GM23248 (cell line): ENCODE measurements at regions not wholly inside any gene's neighbourhood (a gene's known extent, or its start where the extent isn't known, plus 50 kb on each side); places are given as distances from the start of the nearest gene placed in this dataset.

Experiments used
- DNase-seq: peaks from one replicate; pipeline ENCODE4 v3.0.0-alpha.2; 2015
- H2AFZ ChIP-seq: fragments of 200-600 bp; sonication (generic); 2 replicates; pipeline ENCODE4 v1.6.1; 2016; ENCODE audit warnings: antibody characterized with exemption
- H3F3A ChIP-seq: fragments of 200-600 bp; sonication (generic); 2 replicates; pipeline ENCODE4 v1.6.1; 2016; ENCODE audit warnings: mild to moderate bottlenecking, antibody characterized with exemption, mixed run types; ENCODE audit not compliant: insufficient read depth
- H3K27ac ChIP-seq: fragments of 200-600 bp; sonication (generic); 2 replicates; pipeline ENCODE4 v1.5.1; 2016; ENCODE audit warnings: mild to moderate bottlenecking
- H3K27me3 ChIP-seq: fragments of 200-600 bp; sonication (generic); replicated peaks from 2 replicates; pipeline ENCODE4 v1.6.1; 2016; ENCODE audit warnings: mild to moderate bottlenecking; ENCODE audit not compliant: insufficient read depth
- H3K36me3 ChIP-seq: fragments of 200-600 bp; sonication (generic); 2 replicates; pipeline ENCODE4 v1.6.1; 2016; ENCODE audit warnings: low read depth, mild to moderate bottlenecking
- H3K4me1 ChIP-seq: fragments of 200-600 bp; sonication (generic); 2 replicates; pipeline ENCODE4 v1.6.1; 2016; ENCODE audit warnings: mild to moderate bottlenecking; ENCODE audit not compliant: insufficient read depth
- H3K4me2 ChIP-seq: fragments of 200-600 bp; sonication (generic); one replicate; pipeline ENCODE4 v1.6.1; 2016; ENCODE audit warnings: mild to moderate bottlenecking; ENCODE audit not compliant: unreplicated experiment
- H3K4me3 ChIP-seq: fragments of 200-600 bp; sonication (generic); 2 replicates; pipeline ENCODE4 v1.5.1; 2016; ENCODE audit warnings: mild to moderate bottlenecking
- H3K79me2 ChIP-seq: fragments of 200-600 bp; sonication (generic); 2 replicates; pipeline ENCODE4 v1.6.1; 2016; ENCODE audit warnings: mild to moderate bottlenecking; ENCODE audit not compliant: insufficient read depth
- H3K9ac ChIP-seq: fragments of 200-600 bp; sonication (generic); 2 replicates; pipeline ENCODE4 v1.6.1; 2016; ENCODE audit warnings: mild to moderate bottlenecking
- H3K9me2 ChIP-seq: fragments of 200-600 bp; sonication (generic); 2 replicates; pipeline ENCODE4 v1.6.1; 2016; ENCODE audit warnings: mixed run types, mild to moderate bottlenecking, moderate library complexity; ENCODE audit not compliant: insufficient read depth
- H3K9me3 ChIP-seq: fragments of 200-600 bp; sonication (generic); one replicate; pipeline ENCODE4 v1.6.1; 2017; ENCODE audit warnings: low read depth
- H4K20me1 ChIP-seq: fragments of 200-600 bp; sonication (generic); 2 replicates; pipeline ENCODE4 v1.6.0; 2016; ENCODE audit not compliant: insufficient read depth
- EZH2 ChIP-seq: fragments of 200-600 bp; sonication (generic); IDR thresholded peaks from 2 replicates; pipeline ENCODE4 v1.6.1; 2018; ENCODE audit warnings: antibody characterized with exemption, mild to moderate bottlenecking; ENCODE audit not compliant: insufficient read depth, poor library complexity, severe bottlenecking
- EZH2phosphoT487 ChIP-seq: fragments of 200-600 bp; sonication (generic); IDR thresholded peaks from 2 replicates; pipeline ENCODE4 v1.6.1; 2018; ENCODE audit warnings: antibody characterized with exemption, moderate library complexity, mild to moderate bottlenecking, low read depth; ENCODE audit not compliant: insufficient read depth
- WGBS, 2 experiments: methylation state at CpG; one replicate each; pipeline ENCODE4 v1.1.6; 2015 to 2017; ENCODE audit warnings: low lambda C conversion rate in 2 of 2, low coverage in 1 of 2; ENCODE audit errors: missing lambda C conversion rate in 2 of 2; 5-methylcytosine and 5-hydroxymethylcytosine counted together
- in situ Hi-C: fragments of 300-500 bp; cut with MboI; formaldehyde crosslinking; loops from 2 replicates; pipeline ENCODE4 v1.15.0; 2020

DNA sequence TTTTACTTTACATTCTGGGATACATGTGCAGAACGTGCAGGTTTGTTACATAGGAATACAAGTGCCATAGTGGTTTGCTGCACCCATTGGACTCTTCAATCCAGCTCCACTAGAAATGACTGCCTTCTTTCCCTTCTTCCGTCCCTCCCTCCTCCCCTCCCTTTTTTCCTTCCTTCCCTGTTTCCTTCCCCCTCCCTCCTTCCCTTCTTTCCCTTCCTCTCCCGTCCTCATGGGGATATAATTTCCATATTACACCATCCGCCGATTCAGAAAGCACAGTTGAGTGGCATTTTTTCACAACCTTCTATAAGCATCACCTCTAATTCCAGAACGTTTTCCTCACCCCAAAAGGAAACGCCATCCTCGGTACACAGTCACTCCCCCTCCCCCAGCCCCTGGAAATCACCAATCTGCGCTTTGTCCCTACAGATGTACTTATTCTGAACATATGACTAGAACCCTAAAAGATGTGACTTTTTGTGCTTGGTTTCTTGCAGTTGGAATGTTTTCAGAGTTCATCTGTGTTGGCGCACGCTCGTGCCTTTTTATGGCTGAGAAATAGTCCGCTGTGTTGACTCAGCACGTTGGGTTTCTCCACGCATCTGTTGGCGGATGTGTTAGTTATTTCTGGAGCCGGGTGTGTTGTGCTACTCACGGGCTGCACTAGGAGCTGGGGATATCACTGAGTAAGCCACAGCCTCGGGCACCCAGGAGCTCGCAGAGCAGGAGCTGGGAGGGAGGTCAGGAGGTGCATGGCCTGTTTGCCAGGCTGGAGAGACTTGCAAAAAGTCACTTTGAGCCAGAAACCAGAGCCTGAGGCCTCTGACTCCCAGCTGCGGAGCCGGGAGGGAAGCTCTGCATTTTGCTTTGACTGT, 336.4 kb downstream of the SEC14L1 start:
- peaks cover 90% of the 10 kb centered on the region for H3K79me2 ChIP-seq
- peak overlapping the region; percentile 41; the same call in 1 of the 2 replicates for H3K4me3 ChIP-seq
- no peak overlapping the region for H2AFZ ChIP-seq
- peak; percentile 99 for DNase-seq
- peaks cover 61% of the 10 kb centered on the region for H3K4me1 ChIP-seq
- peak overlapping the region; percentile 75 for H3K9ac ChIP-seq
- TF ChIP-seq EZH2phosphoT487 (0 out of 2 replicates have a peak, but pooled peaks have one; percentile 30), EZH2 (no peak)
- no peaks in the 10 kb centered on the region for H3K9me3 ChIP-seq
- peaks cover 46% of the 10 kb centered on the region for H4K20me1 ChIP-seq
- no peaks in the 10 kb centered on the region for H3K9me2 ChIP-seq
- H3K27ac ChIP-seq = peak overlapping the region; percentile 89
- in situ Hi-C loops = no loop called here
- H3K27me3 ChIP-seq = no peaks in the 10 kb centered on the region
- WGBS, 2 experiments = 2% methylated on average over 21 to 22 of the region's 22 CpGs
- no peaks in the 10 kb centered on the region for H3K36me3 ChIP-seq
- H3F3A ChIP-seq = peaks cover 69% of the 10 kb centered on the region
- H3K4me2 ChIP-seq = peak overlapping the region; percentile 73

DNA sequence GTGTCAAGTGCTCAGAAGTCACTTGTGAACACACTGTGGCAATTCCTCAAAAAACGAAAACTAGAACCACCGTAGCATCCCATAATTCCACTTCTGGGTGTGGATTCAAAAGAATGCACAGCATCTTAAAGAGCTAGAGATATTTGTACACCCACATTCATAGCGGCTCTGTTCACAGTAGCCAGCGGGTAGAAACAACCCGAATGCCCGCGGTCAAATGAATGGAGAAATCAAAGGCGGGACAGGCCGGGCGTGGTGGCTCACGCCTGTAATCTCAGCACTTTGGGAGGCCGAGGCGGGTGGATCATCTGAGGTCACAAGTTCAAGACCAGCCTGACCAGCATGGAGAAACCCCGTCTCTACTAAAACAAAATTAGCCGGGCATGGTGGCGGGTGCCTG, 337.5 kb downstream of the SEC14L1 start:
- peaks cover 58% of the 10 kb centered on the region for H3F3A ChIP-seq
- H3K4me3 ChIP-seq = peak overlapping the region; percentile 41; the same call in 1 of the 2 replicates
- no peak for TF ChIP-seq EZH2phosphoT487
- TF ChIP-seq EZH2 = no peak
- H2AFZ ChIP-seq = no peak overlapping the region
- H3K9me2 ChIP-seq = no peaks in the 10 kb centered on the region
- DNase-seq = no peak
- H3K4me1 ChIP-seq = peaks cover 50% of the 10 kb centered on the region
- 89 to 90% methylated on average over 16 of the region's 16 CpGs for WGBS, 2 experiments
- peaks cover 38% of the 10 kb centered on the region for H4K20me1 ChIP-seq
- peak overlapping the region; percentile 75 for H3K9ac ChIP-seq
- peaks cover 90% of the 10 kb centered on the region for H3K79me2 ChIP-seq
- H3K9me3 ChIP-seq = no peaks in the 10 kb centered on the region
- no peaks in the 10 kb centered on the region for H3K27me3 ChIP-seq
- in situ Hi-C loops = no loop called here
- H3K27ac ChIP-seq = peak overlapping the region; percentile 89
- H3K36me3 ChIP-seq = no peaks in the 10 kb centered on the region
- H3K4me2 ChIP-seq = peak overlapping the region; percentile 60

DNA sequence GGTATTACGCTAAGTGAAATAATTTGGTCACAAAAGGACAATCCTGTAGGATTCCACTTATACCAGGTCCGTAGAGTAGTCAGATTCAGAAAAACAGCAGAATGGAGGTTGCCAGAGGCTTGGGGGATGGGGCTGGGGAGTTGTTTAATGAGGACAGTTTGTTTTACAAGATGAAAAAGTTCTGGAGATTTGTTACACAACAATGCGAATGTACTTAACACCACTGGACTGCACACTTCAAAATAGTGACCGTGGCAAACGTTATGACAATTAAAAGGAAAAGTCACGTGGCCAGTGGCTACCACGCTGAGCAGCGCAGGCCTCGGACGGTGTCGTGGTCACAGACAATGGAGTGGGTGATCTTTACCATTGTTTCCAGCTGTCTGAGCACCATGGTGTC, 338.1 kb downstream of the SEC14L1 start:
- peaks cover 90% of the 10 kb centered on the region for H3K79me2 ChIP-seq
- no peaks in the 10 kb centered on the region for H3K9me2 ChIP-seq
- peaks cover 44% of the 10 kb centered on the region for H3K4me1 ChIP-seq
- peaks cover 52% of the 10 kb centered on the region for H3F3A ChIP-seq
- no peak for DNase-seq
- no peak overlapping the region for H3K4me2 ChIP-seq
- H3K4me3 ChIP-seq = no peak overlapping the region
- H3K36me3 ChIP-seq = no peaks in the 10 kb centered on the region
- 52 to 54% methylated on average over 11 of the region's 11 CpGs for WGBS, 2 experiments
- peaks cover 35% of the 10 kb centered on the region for H4K20me1 ChIP-seq
- no peaks in the 10 kb centered on the region for H3K27me3 ChIP-seq
- H2AFZ ChIP-seq = no peak overlapping the region
- peak overlapping the region; percentile 89; the same call in 1 of the 2 replicates for H3K27ac ChIP-seq
- in situ Hi-C loops = no loop called here
- no peaks in the 10 kb centered on the region for H3K9me3 ChIP-seq
- no peak for TF ChIP-seq EZH2
- no peak for TF ChIP-seq EZH2phosphoT487
- H3K9ac ChIP-seq = no peak overlapping the region

DNA sequence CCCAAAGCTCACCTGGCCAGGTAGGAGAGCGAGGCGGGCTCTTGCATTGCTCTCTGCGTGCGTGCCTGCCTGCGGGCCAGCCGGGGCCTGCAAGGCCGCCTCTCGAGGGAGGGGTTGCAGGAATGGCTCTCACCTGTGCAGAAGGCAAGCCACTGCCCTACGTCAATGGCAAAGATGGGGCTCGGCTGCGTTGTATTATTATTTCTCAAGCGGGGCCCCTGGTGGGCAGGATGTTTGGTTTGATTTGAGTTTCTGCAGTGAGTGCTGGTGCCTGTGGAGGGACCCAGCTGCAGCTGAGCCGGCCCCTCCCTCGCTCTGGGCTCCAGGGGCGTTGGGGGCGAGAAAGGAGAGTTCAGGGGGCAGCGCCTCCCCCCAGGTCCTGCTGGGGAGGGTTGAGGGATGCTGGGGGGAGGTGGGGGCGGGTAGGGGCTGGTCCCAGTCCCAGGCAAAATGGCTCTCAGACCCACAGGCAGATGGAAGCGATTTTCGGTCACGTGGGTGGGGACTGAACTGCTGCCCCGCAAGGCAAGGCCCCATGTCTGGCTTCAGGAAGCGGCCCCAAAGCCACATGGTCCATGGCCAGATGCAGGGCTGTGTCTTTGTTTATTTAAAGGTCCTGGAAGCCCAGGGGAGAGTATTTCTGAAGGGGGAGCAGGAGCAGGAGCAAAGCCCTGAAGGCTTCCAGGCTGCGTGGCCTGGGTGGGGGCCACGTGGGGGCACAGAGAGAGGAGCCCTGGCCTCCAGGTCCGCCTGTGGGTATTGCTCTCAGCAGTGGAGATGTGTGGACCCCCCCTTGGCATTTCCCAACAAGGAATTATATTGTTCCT, 338.8 kb downstream of the SEC14L1 start:
- peaks cover 90% of the 10 kb centered on the region for H3K79me2 ChIP-seq
- H3K4me1 ChIP-seq = peaks cover 37% of the 10 kb centered on the region
- in situ Hi-C loops = no loop called here
- H3K9me3 ChIP-seq = no peaks in the 10 kb centered on the region
- 59 to 63% methylated on average over 23 to 26 of the region's 26 CpGs for WGBS, 2 experiments
- H3K9ac ChIP-seq = no peak overlapping the region
- H3F3A ChIP-seq = peaks cover 45% of the 10 kb centered on the region
- no peaks in the 10 kb centered on the region for H3K9me2 ChIP-seq
- no peaks in the 10 kb centered on the region for H3K36me3 ChIP-seq
- TF ChIP-seq EZH2phosphoT487 = no peak
- TF ChIP-seq EZH2 = no peak
- peaks cover 30% of the 10 kb centered on the region for H4K20me1 ChIP-seq
- H2AFZ ChIP-seq = no peak overlapping the region
- H3K4me3 ChIP-seq = no peak overlapping the region
- no peaks in the 10 kb centered on the region for H3K27me3 ChIP-seq
- no peak overlapping the region for H3K4me2 ChIP-seq
- DNase-seq = no peak
- H3K27ac ChIP-seq = no peak overlapping the region
